A549 (cell line): ENCODE measurements at regions not wholly inside any gene's neighbourhood (a gene's known extent, or its start where the extent isn't known, plus 50 kb on each side); places are given as distances from the start of the nearest gene placed in this dataset.

ENCODE experiments used
- CEBPB ChIP-seq, 2 experiments: fragments of >200 bp in 1 of 2; sonication (Bioruptor Twin) in 1 of 2; formaldehyde crosslinking in 1 of 2; IDR thresholded peaks; 2 replicates each; pipeline ENCODE4 v1.6.1; 2012 to 2016
- E2F6 ChIP-seq: IDR thresholded peaks from 2 replicates; pipeline ENCODE4 v1.6.1; 2012; ENCODE audit warnings: low read depth, borderline replicate concordance
- ZFP36 ChIP-seq: fragments of 450-650 bp; IDR thresholded peaks from 2 replicates; pipeline ENCODE4 v1.6.1; 2014; ENCODE audit warnings: borderline replicate concordance; ENCODE audit not compliant: partially characterized antibody

- no peak for TF ChIP-seq CEBPB (IDR thresholded peaks at IDR 0.05)
- TF ChIP-seq ZFP36: no peak
- no peak for TF ChIP-seq E2F6
Observed at GRCh38 chr2:18855027-18855426, 265.7 kb upstream of the NT5C1B start.
